ENCODE measurements at regions not wholly inside any gene's neighbourhood (a gene's known extent, or its start where the extent isn't known, plus 50 kb on each side); places are given as distances from the start of the nearest gene placed in this dataset.
"Not testable (repeated sequence)": the region's sequence is repeated elsewhere in the genome, so short reads cannot be mapped to it uniquely, and the experiment has no call there.

GRCh38 chr3:17860840-17861471, 118.5 kb upstream of the TBC1D5 start:
- TF ChIP-seq POLR2AphosphoS5, POLR2A, TAF1 (IDR thresholded peaks at IDR 0.05; ENCODE audit: low read depth, low read length): not testable (repeated sequence)

All from GM12891 (cell line).